ENCODE measurements at regions not wholly inside any gene's neighbourhood (a gene's known extent, or its start where the extent isn't known, plus 50 kb on each side); places are given as distances from the start of the nearest gene placed in this dataset.
"Not testable (repeated sequence)": the region's sequence is repeated elsewhere in the genome, so short reads cannot be mapped to it uniquely, and the experiment has no call there.

DNA sequence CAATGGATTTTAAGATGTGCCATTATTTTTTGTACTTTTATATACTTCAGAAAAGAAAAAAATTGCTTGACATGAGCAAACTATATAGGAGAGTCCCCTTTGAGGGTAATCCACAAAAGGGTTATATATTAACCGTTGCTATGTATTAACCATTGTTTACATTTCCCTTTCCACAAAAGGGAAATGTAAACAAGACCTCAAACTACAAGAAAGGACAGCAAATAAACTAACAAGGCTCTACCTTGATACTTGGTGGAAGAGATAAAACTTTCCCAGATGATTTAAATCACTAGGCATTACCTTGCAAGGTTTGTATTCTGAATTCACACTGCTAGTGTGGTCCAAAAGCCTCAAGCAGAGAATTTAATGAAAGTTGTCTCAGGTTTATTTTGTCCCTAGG is 616.3 kb upstream of the BCHE start:
- no peak for DNase-seq

DNA sequence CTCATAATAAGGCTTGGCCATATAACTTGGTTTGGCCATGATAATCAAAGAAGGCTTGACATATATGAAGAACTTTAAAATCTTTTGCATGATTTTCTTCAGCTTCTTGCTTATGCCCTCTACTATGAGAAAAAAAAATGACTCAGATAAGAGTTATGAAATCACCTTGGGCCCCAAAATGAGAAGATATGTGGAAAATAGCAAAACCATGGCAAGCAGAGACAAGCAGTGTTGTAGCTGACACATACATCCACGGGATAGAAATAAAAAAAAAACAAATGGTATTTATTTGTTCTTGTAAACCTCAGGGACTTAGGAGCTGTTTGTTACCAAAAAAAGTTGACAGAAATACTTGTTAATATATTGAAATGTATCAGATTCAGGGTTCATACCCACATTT is 614.8 kb upstream of the BCHE start:
- DNase-seq = no peak

DNA sequence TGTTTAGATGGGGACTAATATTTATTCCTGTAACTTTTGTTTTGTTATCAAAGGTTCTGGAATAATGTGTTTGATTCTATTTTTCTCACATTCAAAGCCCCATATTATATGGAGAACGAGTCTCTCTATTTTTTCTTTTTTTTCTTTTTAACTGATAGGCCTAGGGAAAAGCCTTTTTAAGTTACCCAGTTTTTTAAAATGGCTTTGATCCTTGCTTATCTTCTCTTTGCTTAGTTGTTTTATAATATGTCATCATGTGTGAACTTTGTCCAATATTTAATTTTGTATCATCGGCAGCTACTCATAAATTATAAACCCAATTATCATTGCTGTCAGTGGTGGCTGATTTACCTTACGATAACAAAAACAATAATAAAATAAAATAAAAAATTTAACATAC is 610.3 kb upstream of the BCHE start:
- DNase-seq = no peak

DNA sequence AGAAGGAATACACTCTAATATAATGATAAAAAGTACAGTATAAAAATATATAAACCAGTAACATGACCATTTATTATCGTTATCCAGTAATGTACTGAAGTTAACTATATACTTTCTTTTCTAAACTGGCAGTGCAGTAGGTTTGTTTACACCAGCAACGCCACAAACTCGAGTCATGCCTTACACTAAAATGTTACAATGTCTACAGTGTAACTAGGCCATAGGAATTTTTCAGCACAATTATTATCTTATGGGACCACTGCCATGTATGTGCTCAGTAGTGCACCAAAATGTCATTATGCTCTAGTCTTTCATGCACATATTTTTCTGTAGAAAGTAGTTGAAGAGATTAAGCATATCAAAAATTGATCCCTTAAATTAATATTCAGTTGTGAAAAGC is 609.8 kb upstream of the BCHE start:
- DNase-seq = no peak

DNA sequence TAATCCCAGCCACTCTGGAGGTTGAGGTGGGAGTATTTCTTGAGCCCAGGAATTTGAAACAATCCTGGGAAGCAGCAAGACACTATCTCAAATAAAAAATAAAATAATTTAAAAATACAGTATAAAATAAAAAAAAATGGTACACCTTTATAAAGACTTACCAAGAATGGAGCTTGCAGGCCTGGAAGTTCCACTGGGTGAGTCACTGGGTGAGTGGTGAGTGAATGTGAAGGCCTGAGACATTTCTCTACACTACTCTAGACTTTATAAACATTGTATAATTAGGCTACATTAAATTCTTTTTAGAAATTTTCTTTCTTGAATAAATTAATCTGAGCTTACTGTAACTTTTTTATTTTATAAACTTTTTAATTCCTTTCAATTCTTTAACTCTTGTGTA is 609.1 kb upstream of the BCHE start:
- DNase-seq = no peak

DNA sequence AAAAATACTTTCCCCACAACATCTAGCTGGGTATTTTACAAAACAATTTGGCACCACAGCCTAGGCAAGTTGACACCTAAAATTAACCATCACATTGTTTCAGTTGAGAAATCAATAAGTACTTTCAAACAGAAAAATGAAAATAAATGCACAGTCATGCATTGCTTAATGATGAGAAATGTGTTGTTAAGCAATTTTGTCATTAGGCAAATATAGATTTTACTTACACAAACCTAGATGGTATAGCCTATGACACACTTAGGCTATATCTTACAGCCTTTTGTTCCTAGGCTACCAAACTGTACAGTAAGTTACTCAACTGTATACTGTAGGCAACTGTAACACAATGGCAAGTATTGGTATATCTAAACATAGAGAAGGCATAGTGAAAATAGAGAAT is 608.6 kb upstream of the BCHE start:
- DNase-seq = no peak

DNA sequence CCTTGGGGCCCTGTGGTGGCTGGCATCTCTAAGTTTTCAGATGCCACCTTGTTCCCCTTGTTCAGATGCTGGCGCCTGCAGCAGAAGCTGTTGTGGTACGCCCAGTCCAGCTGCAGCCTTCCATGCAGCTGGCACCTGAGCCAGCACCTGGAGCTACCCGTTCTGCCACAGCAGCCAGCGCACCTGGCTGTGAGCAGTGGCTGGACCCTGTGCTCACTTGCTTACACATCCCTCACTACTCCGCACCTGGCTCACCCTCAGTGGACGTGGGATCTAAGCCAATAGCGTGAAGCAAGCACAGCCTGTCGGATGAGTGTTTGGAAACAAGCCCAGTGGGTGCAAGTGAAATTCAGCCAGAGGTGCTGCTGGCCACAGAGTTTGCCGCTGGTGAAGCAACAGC is 607.5 kb upstream of the BCHE start:
- DNase-seq = no peak

DNA sequence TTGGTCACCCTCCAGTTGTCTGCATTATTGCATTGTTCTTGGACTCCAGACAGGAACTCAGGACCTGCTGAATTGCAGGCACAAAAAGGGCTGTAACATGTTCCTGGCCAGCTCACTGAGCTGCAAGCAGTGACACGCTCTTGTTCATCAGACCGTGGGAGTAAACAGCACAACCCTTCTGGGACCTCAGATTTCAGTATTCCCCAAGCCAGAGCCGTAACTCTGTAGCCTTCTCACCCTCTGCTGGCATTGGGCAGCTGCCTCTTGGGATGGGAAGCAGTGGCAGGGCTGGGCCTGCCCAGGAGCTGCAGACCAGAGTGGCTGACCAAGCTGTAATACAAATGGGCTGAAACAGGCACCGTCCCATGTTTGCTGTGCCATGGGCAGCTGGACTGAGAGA is 607.1 kb upstream of the BCHE start:
- no peak for DNase-seq

DNA sequence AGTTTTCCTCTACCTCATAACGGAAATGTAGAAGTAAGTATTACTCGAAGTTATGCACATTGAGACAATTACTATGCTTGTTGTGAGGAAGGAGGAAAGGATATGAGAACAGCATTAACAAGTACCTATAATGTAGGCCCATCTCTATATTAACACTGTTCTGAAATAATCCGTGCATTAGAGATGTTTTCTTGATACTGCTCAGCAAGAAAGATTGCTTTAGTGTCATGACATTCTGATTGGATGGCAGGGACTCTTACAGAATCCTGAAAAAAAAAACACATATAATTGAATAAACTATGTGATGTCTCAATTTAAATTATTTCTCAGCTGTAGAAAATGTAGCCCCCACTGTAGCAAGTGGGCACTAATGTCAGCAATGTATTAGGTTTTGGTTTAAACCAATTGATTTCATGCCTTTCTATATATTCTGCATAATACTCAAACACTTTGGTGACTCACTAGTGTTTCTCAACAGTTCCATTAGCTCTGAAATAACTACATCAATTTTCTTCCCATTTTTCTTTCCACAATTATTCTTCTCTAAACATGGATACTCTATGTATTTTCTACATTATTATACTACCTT is 598.3 kb upstream of the BCHE start:
- DNase-seq = no peak

DNA sequence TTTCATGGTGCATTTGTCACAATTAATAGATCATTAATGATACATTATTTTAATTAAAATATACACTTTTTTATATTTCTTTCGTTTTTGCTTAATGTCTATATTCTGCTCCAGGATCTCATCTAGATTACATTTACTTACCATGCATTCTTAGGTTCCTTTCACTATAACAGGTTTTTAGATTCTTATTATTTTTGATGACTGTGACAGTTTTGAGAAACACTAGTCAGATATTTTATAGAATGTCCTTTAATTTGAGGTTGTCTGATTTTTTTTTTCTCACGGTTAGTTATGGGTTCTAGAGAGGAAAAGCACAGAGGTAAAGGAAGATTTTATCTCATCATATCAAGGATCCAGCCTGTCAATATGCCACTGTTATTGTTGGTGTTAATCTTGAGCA is 595.8 kb upstream of the BCHE start:
- DNase-seq = no peak

DNA sequence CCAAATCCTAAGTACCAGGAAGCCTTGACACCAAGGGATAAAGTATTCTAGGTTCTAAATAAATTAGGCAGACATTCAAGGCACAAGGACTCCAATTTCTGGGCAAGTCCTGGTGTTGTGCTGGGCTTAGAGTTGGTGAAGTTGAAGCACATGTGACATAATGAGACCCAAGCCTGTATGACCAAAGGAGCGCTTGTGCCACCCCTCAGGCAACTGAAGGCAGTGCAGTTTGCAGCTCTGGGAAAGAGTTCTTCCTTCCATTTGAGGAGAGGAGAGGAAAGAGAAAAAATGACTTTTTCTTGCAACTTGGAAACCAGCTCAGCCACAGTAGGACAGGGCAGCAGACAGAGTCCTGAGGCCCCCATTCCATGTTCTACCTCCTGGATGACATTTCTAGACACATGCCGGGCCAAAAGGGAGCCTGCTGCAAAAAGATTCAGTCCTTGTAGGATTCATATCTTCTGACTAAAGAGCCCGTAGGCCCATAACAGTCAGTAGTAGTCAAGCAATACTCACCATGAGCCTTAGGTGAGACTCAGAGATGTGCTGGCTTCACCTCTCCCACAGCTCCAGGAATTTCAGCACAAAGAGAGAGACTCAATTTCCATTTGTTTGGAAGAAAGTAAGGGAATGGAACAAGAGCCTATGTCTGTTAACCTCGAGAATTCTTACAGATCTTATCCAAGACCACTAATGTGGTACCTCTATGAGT is 588.8 kb upstream of the BCHE start:
- DNase-seq = no peak

DNA sequence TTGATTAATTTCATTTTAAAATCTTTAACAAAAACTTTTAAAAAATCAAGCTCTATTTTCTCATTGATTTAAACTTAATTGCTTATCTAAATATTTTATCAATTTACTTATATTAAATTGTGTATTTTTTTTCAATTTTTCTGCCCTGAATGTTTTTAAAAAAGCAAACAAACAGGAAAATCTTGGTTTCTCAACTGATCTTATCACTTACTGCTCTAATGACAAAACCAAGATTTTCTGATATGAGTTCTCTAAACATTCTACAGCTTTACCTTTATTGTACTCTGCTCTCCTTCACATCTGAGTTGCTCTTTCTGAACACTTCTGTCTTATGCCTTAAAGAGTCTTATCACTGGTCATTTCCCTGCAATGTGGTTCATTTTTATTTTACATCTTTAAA is 587.8 kb upstream of the BCHE start:
- no peak for DNase-seq

DNA sequence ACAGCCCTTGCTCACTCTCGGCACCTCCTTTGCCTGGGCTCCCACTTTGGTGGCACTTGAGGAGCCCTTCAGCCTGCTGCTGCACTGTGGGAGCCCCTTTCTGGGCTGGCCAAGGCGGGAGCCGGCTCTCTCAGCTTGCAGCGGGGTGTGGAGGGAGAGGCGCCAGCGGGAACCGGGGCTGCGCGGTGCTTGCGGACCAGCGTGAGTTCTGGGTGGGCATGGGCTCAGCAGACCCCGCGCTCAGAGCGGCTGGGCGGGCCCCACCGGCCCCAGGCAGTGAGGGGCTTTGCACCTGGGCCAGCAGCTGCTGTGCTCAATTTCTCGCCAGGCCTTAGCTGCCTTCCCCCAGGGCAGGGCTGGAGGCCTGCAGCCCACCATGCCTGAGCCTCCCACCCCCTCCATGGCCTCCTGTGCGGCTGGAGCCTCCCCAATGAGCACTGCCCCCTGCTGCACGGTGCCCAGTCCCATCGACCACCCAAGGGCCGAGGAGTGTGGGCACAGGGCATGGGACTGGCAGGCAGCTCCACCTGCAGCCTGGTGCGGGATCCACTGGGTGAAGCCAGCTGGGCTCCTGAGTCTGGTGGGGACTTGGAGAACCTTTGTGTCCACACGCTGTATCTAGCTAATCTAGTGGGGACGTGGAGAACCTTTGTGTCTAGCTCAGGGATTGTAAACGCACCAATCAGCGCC is 586.7 kb upstream of the BCHE start:
- DNase-seq = not testable (repeated sequence)

DNA sequence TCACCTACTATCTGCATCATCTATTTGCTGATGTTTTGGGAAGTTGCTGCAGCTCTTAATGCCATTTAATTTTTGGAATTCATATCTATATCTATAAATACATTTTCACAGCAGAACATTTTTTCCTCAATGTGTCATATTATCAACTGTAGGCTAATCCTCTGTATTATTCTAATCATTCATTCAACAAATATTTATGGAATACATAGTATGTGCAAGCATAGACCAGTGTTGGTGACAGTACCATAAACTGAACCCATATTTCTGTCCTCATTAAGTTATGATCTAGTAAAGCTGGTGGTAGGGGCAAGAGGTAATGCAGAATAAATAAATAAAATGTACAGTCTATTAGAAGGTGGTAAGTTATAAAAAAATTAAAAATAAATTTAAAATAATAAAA is 585.3 kb upstream of the BCHE start:
- no peak for DNase-seq

DNA sequence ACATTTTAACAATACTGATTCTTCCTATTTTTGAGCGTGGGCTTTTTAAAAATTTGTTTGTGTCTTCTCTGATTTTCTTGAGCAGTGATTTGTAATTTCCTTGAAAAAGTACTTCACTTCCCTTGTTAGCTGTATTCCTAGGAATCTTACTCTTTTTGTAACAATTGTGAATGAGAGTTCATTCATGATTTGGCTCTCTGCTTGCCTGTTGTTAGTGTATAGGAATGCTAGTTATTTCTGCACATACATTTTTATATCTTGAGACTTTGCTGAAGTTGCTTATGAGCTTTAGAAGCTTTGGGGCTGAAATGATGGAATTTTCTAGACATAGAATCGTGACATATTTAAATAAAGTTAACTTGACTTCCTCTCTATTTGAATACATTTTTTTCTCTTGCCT is 582.8 kb upstream of the BCHE start:
- DNase-seq = no peak

DNA sequence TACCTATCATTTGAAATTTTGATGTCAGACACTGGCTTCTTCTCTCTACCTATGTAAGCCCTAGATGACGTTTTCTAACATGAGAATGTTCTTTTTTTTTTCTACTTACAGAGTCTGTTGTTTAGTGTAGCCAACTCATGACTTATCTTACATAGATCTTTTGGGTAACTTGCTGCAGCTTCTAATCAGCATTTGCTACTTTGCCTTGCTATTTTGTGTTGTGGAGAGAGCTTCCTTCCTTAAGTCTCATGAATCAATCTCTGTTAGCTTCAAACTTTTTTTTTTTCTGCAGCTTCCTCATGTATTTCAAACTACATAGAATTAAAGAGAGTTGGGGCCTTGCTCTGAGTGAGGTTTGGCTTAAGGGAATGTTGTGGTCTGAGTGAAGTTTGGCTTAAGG is 568.7 kb upstream of the BCHE start:
- no peak for DNase-seq

DNA sequence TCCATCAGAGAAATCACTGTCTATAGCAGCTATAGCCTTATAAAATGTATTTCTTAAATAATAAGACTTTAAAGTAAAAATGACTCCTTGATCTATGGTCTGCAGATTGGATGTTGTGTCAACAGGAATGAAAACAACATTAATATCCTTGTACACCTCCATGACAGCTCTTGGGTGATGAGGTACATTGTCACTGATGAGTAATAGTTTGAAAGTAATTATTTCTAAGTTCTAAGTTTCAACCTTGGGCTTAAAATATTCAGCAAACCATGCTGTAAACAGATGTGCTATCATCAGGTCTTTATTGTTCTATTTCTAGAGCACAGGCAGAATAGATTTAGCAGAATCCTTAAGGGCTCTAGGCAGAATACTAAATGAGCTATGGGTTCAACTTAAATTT is 568.2 kb upstream of the BCHE start:
- no peak for DNase-seq

DNA sequence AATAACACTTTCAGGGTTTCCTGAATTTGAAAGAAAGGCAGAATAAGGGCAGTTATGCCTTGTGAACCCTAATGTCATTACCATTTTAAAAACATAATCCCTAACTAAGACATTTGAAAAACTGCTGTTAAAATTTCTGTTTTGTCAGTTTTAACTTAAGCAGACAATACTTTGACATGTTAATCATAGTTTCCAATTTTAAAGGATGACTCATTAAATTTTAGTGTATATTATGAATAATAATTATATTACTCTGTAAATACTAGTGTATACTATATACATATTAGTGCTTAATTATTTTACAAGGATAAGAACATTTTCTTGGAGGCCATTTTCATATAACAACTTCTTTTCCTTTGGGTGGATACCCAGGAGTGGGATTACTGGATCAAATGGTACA is 553.1 kb upstream of the BCHE start:
- DNase-seq = no peak

DNA sequence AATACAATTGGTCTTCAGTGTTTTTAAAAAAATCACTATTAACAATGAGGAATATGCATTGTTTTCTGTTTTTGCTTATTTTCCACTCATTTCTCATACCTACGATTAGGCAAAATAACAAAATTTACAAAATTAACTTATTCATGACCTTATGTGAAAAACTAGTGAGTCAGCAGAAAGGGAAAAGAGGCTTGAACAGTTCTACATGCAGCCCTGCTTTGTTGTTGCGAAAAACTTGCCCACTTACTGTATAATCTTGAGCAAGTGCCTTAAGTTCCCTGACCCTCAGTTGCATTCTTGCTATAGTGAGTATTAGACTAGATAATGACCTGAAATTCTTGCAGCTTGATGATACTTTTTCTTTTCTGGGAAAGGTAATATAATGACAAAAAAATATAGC is 551.1 kb upstream of the BCHE start:
- DNase-seq = no peak

DNA sequence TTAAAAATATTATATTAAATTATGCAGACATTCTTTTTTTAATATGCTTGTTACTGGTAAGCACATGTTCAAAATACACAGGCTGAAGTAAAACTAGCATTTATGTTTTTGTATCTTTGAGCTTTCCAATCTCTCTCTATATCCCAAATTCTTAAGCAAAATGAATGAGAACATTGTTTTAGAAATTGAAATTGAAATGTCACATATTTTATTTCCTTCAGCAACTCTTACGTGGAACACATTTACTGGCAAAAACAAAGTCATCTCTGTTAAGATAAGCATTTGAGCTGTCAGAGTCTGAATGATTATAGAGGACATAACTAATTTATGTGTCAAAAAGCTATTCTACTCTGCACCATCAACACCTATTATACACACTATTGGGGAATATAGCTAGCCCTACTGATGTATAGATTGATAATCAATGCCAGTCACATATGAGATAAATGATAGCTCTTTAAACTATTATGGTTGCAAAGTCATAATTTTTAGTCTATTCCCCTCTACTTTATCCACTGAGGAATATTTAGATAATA is 535.4 kb upstream of the BCHE start:
- DNase-seq = no peak

DNA sequence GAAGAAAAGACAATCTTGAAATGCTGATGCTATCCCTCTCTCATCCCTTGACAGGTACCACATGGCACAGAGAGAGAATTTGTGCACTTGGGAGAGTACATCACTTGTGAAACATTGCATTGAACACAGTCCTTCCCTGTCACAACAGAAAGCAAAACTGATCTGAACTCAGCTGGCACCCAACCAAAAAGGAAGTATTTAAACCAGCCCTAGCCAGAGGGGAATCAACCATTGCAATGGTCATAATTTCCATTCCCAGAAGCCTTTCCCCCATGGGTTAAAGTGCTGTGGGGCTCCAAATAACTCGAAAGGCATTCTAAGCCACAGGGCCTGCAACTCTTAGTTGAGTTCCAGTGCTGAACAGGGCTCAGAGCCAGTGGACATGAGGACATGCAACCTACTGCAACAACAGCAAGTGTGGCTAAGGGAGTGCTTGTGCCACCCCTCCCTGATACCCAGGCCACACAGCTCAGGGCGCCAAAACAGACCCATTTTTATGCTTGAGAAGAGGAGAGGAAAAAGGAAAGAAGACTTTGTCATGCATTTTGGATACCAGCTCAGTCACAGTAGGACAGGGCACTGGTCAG is 530.8 kb upstream of the BCHE start:
- no peak for DNase-seq

DNA sequence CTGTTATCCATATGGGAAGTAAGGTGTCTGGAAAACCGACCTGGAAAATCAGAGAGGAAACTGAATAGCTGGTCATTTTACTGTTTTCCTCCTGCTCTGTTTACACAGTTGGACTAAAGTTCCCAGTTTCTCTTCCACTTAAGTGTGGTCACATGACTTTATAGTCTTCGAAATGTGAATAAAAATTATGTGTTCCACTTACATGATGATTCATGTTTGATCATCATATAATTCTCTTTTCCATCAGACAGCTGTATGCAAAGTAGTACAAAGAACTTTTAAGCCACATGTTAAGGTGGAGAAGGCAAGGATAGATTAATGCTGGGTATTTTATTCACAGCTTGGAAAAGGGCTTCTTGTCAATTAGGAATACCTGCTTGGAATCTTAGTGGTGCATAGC is 525.5 kb upstream of the BCHE start:
- DNase-seq = no peak

DNA sequence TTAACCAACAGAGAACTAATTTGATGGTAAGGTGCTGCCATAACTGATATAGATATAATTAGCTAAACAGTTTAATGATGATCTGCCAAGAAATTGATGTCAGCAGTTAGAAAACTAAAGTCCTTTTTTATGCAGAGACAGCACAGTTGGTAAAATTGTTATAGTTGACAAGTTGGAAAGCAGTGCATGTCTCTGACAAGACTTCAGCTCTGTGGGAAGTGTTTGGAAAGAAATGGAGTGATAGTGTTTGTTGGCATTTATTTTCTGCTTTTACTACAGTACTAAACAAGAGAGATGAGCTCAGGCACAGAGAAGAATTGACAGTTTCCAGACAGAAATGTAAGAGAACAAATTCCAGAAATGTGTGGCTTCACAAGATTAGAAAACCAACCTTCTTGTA is 523.5 kb upstream of the BCHE start:
- peak in 2 of 58 donors; percentile 10 to 18 for DNase-seq

Data from anterior cingulate cortex (tissue), 58 donors.